Mesothelial cell of epicardium (in vitro differentiated cells): ENCODE measurements at regions not wholly inside any gene's neighbourhood (a gene's known extent, or its start where the extent isn't known, plus 50 kb on each side); places are given as distances from the start of the nearest gene placed in this dataset.

Experiments
- DNase-seq, 2 experiments: peaks; one replicate each; pipeline ENCODE4 v3.0.0; 2021; ENCODE audit warnings: low spot score in 2 of 2; ENCODE audit not compliant: unreplicated experiment in 2 of 2
- H3K27ac Mint-ChIP-seq: 2 replicates; pipeline ENCODE4 v1.8.0; 2021; ENCODE audit warnings: mixed read lengths
- H3K27me3 Mint-ChIP-seq: 2 replicates; pipeline ENCODE4 v1.8.0; 2021; ENCODE audit warnings: low read depth, mixed read lengths
- H3K36me3 Mint-ChIP-seq: 2 replicates; pipeline ENCODE4 v1.8.0; 2021; ENCODE audit warnings: mixed read lengths
- H3K4me1 Mint-ChIP-seq: 2 replicates; pipeline ENCODE4 v1.8.0; 2021; ENCODE audit warnings: mixed read lengths
- H3K4me3 Mint-ChIP-seq: 2 replicates; pipeline ENCODE4 v1.8.0; 2021; ENCODE audit warnings: mild to moderate bottlenecking, moderate library complexity, mixed read lengths
- H3K9me3 Mint-ChIP-seq: 2 replicates; pipeline ENCODE4 v1.8.0; 2021; ENCODE audit warnings: mixed read lengths
- CTCF ChIP-seq: fragments of 200-600 bp; sonication (generic); IDR thresholded peaks from one replicate; pipeline ENCODE4 v1.5.0; 2021; ENCODE audit warnings: antibody characterized with exemption; ENCODE audit not compliant: unreplicated experiment

- no peak overlapping the region for H3K27ac Mint-ChIP-seq
Observed at GRCh38 chr15:53218666-53219580, 428.8 kb upstream of the ONECUT1 start.

GRCh38 chr15:53216036-53216435 lies 425.9 kb upstream of the ONECUT1 start:
- no peak for DNase-seq
- Mint-ChIP-seq H3K27me3 (peaks cover 27% of the 10 kb centered on the region), H3K36me3 (no peaks in the 10 kb centered on the region), H3K4me1 (no peaks in the 10 kb centered on the region), H3K4me3 (no peak overlapping the region), H3K27ac (no peak overlapping the region), H3K9me3 (no peaks in the 10 kb centered on the region)
- no peak for TF ChIP-seq CTCF

More at GRCh38 chr15:53218666-53219580, 428.8 kb upstream of the ONECUT1 start:
- no peaks in the 10 kb centered on the region for H3K4me1 Mint-ChIP-seq
- DNase-seq, result no peak
- H3K36me3 Mint-ChIP-seq, result no peaks in the 10 kb centered on the region
- H3K9me3 Mint-ChIP-seq, result no peaks in the 10 kb centered on the region
- peaks cover 25% of the 10 kb centered on the region for H3K27me3 Mint-ChIP-seq
- H3K4me3 Mint-ChIP-seq, result no peak overlapping the region
- no peak for TF ChIP-seq CTCF

GRCh38 chr15:53213336-53213735 lies 423.2 kb upstream of the ONECUT1 start:
- TF ChIP-seq CTCF, result no peak
- no peak overlapping the region for H3K27ac Mint-ChIP-seq
- no peak for DNase-seq
- H3K4me1 Mint-ChIP-seq, result no peaks in the 10 kb centered on the region
- no peaks in the 10 kb centered on the region for H3K9me3 Mint-ChIP-seq
- H3K36me3 Mint-ChIP-seq, result no peaks in the 10 kb centered on the region
- no peak overlapping the region for H3K4me3 Mint-ChIP-seq
- peaks cover 31% of the 10 kb centered on the region for H3K27me3 Mint-ChIP-seq

- no peak overlapping the region for H3K27ac Mint-ChIP-seq
- H3K27me3 Mint-ChIP-seq, result peaks cover 29% of the 10 kb centered on the region
- no peaks in the 10 kb centered on the region for H3K9me3 Mint-ChIP-seq
- no peaks in the 10 kb centered on the region for H3K36me3 Mint-ChIP-seq
- no peak for TF ChIP-seq CTCF
- no peak for DNase-seq
- H3K4me3 Mint-ChIP-seq, result no peak overlapping the region
- H3K4me1 Mint-ChIP-seq, result no peaks in the 10 kb centered on the region
Observed at GRCh38 chr15:53212785-53213184, 422.6 kb upstream of the ONECUT1 start.

- TF ChIP-seq CTCF, result no peak
- Mint-ChIP-seq H3K27me3 (peaks cover 13% of the 10 kb centered on the region), H3K9me3 (no peaks in the 10 kb centered on the region), H3K27ac (no peak overlapping the region), H3K4me1 (no peaks in the 10 kb centered on the region), H3K36me3 (no peaks in the 10 kb centered on the region), H3K4me3 (no peak overlapping the region)
- DNase-seq, result no peak
Observed at GRCh38 chr15:53210653-53211052, 420.5 kb upstream of the ONECUT1 start.
